PC-9 (cell line): ENCODE measurements at regions not wholly inside any gene's neighbourhood (a gene's known extent, or its start where the extent isn't known, plus 50 kb on each side); places are given as distances from the start of the nearest gene placed in this dataset.

Experiments
- BruUV-seq: library from RNA; stranded (reverse); fragments of 400-500 nt; replicated peaks from 2 replicates; lab custom pipeline; 2021; lab: Mats Ljungman, UMichigan
- CTCF ChIA-PET: fragments of 300-600 bp; sonication (Branson Sonifier 250); formaldehyde crosslinking; loops from one replicate; lab custom pipeline; 2022; ENCODE audit warnings: antibody characterized with exemption; lab: Charles Lee
- POLR2A ChIA-PET: fragments of 300-600 bp; sonication (Branson Sonifier 250); formaldehyde crosslinking; loops from one replicate; lab custom pipeline; 2022; ENCODE audit warnings: antibody characterized with exemption; ENCODE audit not compliant: unreplicated experiment; lab: Charles Lee
- DNase-seq, 2 experiments: peaks; one replicate each; pipeline versions ENCODE4 v3.0.0 to v3.0.0-alpha.2; 2015 to 2022; ENCODE audit warnings: mixed read lengths in 1 of 2
- H2AFZ ChIP-seq: fragments of 200-600 bp; sonication (generic); 2 replicates; pipeline ENCODE4 v1.8.1; 2017; ENCODE audit warnings: antibody characterized with exemption
- H3F3A ChIP-seq: fragments of 200-600 bp; sonication (generic); 2 replicates; pipeline ENCODE4 v1.8.1; 2017; ENCODE audit warnings: antibody characterized with exemption, mild to moderate bottlenecking, low read depth; ENCODE audit not compliant: insufficient read depth
- H3K27ac ChIP-seq: fragments of 200-600 bp; sonication (generic); 2 replicates; pipeline ENCODE4 v1.6.1; 2016; ENCODE audit warnings: mixed run types
- H3K27me3 ChIP-seq: fragments of 200-600 bp; sonication (generic); 2 replicates; pipeline ENCODE4 v1.6.1; 2016; ENCODE audit warnings: low read depth, mixed run types; ENCODE audit not compliant: insufficient read depth
- H3K36me3 ChIP-seq: fragments of 200-600 bp; sonication (generic); 2 replicates; pipeline ENCODE4 v1.6.1; 2016; ENCODE audit warnings: low read depth, mixed run types
- H3K4me1 ChIP-seq: fragments of 200-600 bp; sonication (generic); replicated peaks from 2 replicates; pipeline ENCODE4 v1.6.1; 2016; ENCODE audit warnings: mixed run types; ENCODE audit not compliant: insufficient read depth
- H3K4me2 ChIP-seq: fragments of 200-600 bp; sonication (generic); 2 replicates; pipeline ENCODE4 v1.6.1; 2017; ENCODE audit warnings: mixed run types
- H3K4me3 ChIP-seq: fragments of 200-600 bp; sonication (generic); 2 replicates; pipeline ENCODE4 v1.6.1; 2016; ENCODE audit warnings: mixed run types
- H3K79me2 ChIP-seq: fragments of 200-600 bp; sonication (generic); 2 replicates; pipeline ENCODE4 v1.6.1; 2017; ENCODE audit warnings: low read depth, mixed run types
- H3K9me2 ChIP-seq: fragments of 200-600 bp; sonication (generic); 2 replicates; pipeline ENCODE4 v1.8.1; 2017; ENCODE audit warnings: mild to moderate bottlenecking; ENCODE audit not compliant: insufficient read depth
- H3K9me3 ChIP-seq: fragments of 200-600 bp; sonication (generic); 2 replicates; pipeline ENCODE4 v1.8.1; 2016; ENCODE audit warnings: low read depth; ENCODE audit not compliant: insufficient read depth
- H4K20me1 ChIP-seq: fragments of 200-600 bp; sonication (generic); 2 replicates; pipeline ENCODE4 v1.8.1; 2017; ENCODE audit not compliant: insufficient read depth
- CTCF ChIP-seq: fragments of 200-600 bp; sonication (generic); conservative IDR thresholded peaks from 2 replicates; pipeline ENCODE4 v1.6.1; 2017; ENCODE audit warnings: mixed run types, antibody characterized with exemption, mild to moderate bottlenecking, moderate library complexity
- EZH2 ChIP-seq: fragments of 200-600 bp; sonication (generic); IDR thresholded peaks from 2 replicates; pipeline ENCODE4 v1.8.0; 2017; ENCODE audit warnings: antibody characterized with exemption, low read depth
- intact Hi-C: fragments of 100-400 bp; cut with micrococcal nuclease; formaldehyde crosslinking; loops from one replicate; pipeline ENCODE4 v1.10.0; 2022; ENCODE audit not compliant: unreplicated experiment

GRCh38 chr3:160141485-160142185, 83.6 kb upstream of the C3orf80 start:
- CTCF ChIA-PET: no interaction called here
- DNase-seq: no peak
- no peak overlapping the region for H2AFZ ChIP-seq
- intact Hi-C loops: no loop called here
- H3K4me1 ChIP-seq: no peaks in the 10 kb centered on the region
- BruUV-seq: no TSS peak
- no peak overlapping the region for H3K27ac ChIP-seq
- 0 out of 2 replicates have a peak, but pooled peaks cover 7% of the 10 kb centered on the region for H3K9me2 ChIP-seq
- 0 out of 2 replicates have a peak, but pooled peaks cover 3% of the 10 kb centered on the region for H3F3A ChIP-seq
- no peaks in the 10 kb centered on the region for H3K9me3 ChIP-seq
- no peaks in the 10 kb centered on the region for H3K36me3 ChIP-seq
- TF ChIP-seq EZH2: no peak
- no peak for TF ChIP-seq CTCF
- no peaks in the 10 kb centered on the region for H3K79me2 ChIP-seq
- H3K27me3 ChIP-seq: no peaks in the 10 kb centered on the region
- POLR2A ChIA-PET: no interaction called here
- H3K4me2 ChIP-seq: no peak overlapping the region
- H3K4me3 ChIP-seq: no peak overlapping the region
- H4K20me1 ChIP-seq: no peaks in the 10 kb centered on the region

- Histone ChIP-seq H2AFZ (no peak overlapping the region), H3K9me3 (no peaks in the 10 kb centered on the region), H3K9me2 (peaks cover 12% of the 10 kb centered on the region; the same call in 1 of the 2 replicates), H3F3A (no peaks in the 10 kb centered on the region), H3K4me3 (no peak overlapping the region), H3K27ac (no peak overlapping the region), H4K20me1 (no peaks in the 10 kb centered on the region), H3K79me2 (no peaks in the 10 kb centered on the region), H3K4me2 (no peak overlapping the region), H3K4me1 (no peaks in the 10 kb centered on the region), H3K27me3 (no peaks in the 10 kb centered on the region), H3K36me3 (no peaks in the 10 kb centered on the region)
- BruUV-seq: no TSS peak
- ChIA-PET POLR2A (no interaction called here), CTCF (no interaction called here)
- intact Hi-C loops: no loop called here
- TF ChIP-seq EZH2 (no peak), CTCF (no peak)
- DNase-seq: no peak
Observed at GRCh38 chr3:160143482-160143881, 81.7 kb upstream of the C3orf80 start.

- Histone ChIP-seq H3K4me2 (no peak overlapping the region), H3K4me1 (no peaks in the 10 kb centered on the region), H2AFZ (no peak overlapping the region), H3K79me2 (no peaks in the 10 kb centered on the region), H3K9me2 (peaks cover 7% of the 10 kb centered on the region; the same call in 1 of the 2 replicates), H3K27ac (no peak overlapping the region), H4K20me1 (no peaks in the 10 kb centered on the region), H3K4me3 (no peak overlapping the region), H3K9me3 (no peaks in the 10 kb centered on the region), H3K27me3 (no peaks in the 10 kb centered on the region), H3F3A (no peaks in the 10 kb centered on the region), H3K36me3 (no peaks in the 10 kb centered on the region)
- ChIA-PET POLR2A (no interaction called here), CTCF (no interaction called here)
- intact Hi-C loops: no loop called here
- DNase-seq: no peak
- TF ChIP-seq CTCF: no peak
- TF ChIP-seq EZH2: no peak
- no TSS peak for BruUV-seq
Observed at GRCh38 chr3:160150066-160150465, 75.2 kb upstream of the C3orf80 start.
